ENCODE measurements at regions not wholly inside any gene's neighbourhood (a gene's known extent, or its start where the extent isn't known, plus 50 kb on each side); places are given as distances from the start of the nearest gene placed in this dataset.
"Not testable (repeated sequence)": the region's sequence is repeated elsewhere in the genome, so short reads cannot be mapped to it uniquely, and the experiment has no call there.

DNA sequence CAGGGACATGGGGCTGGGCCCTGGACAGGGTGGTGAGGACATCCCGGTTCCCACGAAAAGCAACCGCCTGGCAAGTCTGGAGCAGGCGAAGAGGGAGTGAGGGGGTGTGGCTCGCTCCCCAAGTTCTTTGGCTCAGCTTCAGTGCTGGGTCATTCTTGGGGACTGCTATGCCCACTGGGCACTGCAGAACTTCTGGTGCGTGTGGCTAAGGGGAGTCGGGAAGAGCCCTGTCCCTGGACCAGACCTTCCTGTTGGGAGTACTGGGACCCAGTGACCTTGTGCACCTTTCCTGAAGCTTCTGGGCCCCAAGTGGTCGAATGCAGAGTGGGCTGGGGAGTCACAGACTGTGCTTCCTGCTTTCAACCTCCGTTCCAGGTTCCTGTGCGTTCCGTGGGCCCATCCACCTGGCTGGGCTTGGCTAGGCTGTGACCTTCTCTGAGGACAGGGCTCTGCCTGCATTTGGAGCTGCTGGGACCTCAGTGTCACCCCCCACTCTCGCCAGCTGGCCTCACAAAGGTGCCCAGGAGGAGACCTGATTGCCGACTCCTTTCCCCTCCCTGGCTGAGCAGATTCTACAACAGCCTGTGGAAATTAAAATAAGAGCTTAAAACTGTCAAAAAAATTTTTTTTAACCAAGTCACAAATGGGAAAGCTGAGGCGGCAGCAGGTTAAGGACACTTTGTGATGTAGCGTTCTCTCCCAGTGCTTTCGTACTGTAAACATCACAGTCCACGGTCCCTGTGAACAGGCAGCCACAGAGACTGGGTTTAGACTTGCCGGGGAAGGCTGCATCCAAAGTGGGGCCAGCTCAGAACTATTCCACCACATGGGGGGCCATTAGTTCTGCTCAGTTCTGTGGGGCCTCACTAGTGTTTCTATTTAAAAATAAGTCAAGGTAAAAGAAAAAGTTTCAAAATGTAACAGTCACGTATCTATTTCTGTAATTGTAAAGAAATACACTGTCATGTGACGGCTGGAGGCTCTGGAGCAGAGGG, 63.8 kb upstream of the WNT7B start:
- DNase-seq: no peak

DNA sequence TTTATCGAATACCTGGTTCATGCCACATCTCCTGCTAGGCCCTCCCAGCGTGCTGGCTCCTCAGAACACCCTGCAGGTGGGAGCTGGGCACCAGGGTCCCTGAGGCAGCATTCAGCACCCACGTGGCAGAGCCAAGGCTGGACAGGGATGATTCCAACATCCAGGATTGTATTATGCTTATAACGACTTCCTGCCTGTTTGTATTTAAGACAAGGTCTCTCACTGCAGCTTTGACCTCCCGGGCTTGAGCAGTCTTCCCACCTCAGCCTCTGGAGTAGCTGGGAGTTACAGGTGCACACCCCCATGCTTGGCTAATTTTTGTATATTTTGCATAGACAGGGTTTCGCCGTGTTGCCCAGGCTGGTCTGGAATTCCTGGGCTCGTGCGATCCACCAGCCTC, 64.7 kb upstream of the WNT7B start:
- DNase-seq: no peak

DNA sequence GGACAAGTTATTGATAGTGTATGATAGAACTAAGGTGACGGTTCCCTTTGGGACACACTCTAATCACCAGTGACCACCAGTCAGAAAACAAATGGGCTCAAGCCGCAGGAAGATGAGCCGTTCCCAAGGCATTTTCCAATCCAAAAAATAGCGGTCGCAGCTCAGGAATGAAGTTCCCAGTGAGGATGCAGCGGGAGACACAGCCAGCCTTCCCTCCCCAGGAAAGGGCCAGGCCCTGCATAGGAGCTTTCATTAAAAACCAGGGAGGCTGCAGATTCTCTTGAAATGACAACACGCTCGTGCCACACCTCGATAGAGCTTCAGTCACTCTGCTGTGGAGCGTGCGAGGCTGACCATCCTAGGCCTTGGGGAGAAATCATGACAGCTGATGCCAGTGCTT, 65.8 kb upstream of the WNT7B start:
- DNase-seq: no peak

DNA sequence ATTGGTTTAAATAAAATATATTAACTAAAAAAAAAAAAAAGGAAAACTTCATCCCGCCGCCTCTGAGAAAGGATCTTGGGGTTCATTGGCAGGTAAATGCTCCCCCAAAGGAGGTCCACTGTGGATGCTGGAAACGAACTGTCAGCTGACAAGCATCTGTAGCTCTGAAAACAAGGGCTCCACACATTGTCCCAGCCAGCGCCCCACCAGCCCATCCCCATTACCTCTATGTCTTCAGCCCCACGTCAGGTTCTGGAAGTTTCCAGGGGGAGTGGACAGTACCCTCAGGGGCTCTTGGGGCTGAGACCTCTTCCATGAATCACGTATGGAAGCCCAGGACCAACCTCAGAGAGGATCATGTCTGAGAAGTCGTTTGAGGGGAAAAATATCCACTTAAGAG, 66.4 kb upstream of the WNT7B start:
- DNase-seq: no peak

DNA sequence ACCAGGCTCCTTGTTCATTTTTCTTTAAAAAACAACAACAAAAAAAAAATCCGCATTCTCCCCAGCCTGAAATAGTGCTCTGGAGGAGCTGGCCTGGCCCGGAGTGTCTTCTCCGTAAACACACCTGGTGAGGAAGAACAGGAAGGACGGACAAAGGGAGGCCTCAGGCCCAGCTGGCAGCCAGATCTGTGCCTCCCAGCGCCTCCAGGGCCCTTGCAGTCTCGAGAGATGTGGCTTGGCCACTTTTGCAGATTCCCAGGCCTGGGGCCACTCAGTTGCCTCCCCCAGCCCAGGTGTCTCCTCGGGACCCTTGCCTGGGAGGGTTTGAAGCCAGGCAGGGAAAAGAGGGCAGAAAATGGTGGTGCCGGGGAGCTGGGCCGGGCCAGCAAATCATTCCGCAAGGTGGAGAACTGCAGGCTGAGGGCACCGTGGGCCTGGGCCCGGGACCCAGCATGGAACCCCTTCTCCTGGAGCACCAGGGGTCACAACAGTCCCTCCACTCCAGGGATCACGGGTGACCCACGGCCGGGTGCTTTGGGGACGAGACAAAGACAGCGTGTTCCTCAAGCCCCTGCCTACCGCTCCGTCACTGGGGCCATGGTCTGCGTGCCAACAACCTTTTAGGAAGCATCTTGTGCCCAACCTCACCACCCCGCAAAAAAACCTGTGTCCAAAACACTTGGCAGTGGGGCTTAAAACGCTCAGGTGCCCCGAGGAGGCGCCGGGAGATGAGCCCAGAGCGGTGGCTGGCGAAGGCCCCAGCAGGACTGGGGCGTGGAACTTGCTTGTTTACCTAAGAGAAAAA, 67.1 kb upstream of the WNT7B start:
- DNase-seq: no peak

DNA sequence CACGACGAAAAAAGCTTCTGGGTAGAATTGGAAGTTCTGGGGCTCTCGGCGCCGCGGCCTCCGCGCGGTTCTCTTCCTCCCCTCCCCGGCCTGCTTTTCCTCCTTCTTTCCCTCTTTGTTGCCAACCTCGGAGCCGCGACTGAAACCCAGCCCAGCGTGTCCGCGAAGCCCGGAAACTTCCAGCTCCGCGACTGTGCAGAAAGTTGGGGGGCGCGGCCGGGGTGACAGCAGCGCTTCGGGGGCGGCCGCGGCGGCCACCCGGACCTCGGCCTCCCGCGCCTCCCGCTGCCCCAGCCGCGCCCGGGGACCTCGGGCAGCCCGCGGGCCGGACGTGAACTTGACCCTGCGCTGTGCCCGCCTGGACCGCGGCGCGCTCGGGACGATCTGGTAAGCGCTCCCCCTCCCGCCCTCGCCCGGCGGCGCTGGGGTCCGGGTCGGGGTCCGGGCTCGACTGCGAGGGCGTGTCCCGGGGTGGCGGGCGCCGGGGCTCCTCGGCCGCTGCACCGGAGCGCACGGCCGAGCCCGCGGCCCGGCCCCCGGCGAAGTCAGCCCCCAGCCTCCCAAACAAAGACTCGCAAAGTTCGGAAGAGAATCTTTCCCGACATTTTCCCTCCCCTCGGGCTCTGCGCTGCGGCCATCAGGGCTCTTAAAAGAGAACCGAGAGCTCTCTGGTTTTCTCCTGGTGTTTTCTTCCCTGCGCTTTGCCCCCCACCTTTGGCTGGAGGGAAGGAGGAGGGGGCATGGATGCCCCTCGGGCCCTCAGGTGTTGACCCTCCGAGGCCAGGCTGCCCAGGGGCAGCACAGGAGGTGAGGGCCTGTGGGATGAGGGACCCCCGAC, 67.9 kb upstream of the WNT7B start:
- DNase-seq: no peak

DNA sequence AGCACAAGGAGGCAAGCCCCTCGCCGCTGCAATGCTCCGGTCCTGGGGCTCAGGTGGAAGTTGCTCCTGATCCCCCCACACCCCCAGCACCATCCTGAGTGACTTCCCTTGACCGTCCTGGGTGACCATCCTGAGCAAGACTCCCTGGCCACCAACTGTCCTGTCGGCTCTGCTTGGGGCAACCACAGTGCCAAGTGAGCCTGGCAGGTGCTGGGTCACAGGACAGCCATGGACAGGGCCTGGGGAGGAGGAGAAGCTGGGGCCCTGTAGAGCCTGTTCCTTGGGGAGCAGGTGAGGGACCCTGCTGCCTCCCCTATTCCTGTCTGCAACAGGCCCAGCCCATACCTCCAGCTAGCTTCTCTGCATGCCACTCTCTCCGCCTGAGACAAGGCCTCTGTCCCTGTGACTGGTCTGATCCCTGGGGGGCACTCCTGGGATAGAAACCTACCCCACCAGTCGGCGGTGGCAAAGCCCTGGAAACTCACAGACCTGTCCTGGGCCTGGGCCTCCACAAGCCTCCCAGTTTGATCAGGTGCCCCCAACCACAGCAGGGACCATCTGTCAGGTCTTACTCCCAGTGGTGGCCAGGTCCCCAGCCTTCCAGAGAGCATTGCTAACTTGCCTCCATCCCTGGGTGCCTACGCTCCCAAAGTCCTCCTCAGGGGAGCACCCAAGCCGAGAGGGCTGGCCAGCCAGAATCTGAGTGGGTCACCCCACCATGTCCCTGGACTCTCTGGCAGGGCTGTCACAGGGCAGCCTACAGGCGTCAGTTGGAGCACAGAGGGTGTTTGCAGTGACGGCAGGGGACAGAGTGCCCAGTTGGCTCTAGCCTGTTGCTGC, 68.7 kb upstream of the WNT7B start:
- no peak for DNase-seq

DNA sequence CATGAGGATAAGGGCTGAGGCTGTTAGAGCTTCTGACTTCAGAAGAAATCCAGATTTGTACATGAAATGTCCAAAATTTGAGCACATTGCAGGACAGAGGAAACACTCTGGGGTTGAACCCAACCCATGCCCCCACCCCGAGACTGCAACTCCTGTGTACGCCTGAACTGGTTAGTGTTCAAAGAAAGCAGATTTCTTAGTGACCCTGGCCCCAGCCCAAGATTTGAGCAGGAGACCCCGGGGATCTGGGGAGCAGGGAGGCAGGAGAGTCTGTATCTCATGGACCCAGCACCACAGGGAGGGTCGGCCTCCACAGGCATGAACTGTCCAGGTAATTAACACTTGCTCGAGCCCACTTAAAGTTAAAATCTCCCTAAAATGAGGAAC, 69.3 kb upstream of the WNT7B start:
- DNase-seq: no peak

DNA sequence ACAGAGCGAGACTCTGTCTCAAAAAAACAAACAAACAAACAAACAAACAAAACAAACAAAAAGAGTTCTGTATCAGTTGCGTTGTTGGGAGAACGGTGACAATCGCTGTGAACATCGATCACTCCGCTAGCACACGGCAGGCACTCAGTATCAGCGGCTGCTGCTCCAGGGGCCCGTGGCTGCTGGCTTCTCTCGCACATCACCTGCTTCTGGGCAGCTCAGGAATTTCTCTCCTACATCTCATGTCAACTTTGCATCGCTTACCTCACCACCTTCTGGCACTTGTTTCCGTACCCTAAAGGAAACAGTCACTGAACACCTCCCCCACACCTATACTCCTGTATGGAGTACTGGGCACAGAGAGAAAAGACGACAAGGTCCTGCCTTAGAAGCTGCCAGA, 70.3 kb upstream of the WNT7B start:
- DNase-seq: no peak

DNA sequence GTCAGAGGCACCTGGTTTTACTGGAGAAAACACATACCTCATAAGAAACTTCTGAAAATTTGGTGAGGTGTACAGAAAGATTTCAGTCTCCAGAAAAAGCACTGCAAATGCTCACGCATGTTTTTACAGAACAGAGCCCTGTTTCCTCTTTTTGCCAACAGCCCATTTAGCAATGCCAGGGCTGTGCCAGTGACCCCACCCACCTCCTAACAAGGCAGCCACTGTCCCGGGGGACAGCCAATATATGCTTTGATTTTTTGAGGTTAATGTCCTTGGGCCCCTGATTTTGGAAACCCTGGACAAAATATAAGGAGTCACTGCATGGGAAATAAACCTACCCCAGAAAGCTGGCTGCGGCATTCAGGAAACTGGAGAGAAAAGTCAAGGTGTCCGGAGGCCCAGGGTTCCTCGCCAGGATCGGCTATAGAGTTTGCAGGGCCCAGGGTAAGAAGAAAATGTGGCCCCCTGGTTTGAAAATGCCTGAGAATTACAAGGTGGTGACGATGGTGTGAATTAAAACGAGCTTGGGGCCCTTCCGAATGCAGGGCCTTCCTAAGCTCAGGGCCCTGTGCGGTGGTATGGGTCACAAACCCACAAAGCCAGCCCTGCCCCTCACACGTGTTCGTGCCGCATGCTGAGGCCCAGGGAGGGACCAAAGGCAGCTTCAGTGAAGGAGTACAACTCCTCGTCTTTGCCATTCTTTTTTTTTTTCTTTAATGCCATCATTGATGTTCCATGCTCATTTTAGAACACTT, 71.1 kb upstream of the WNT7B start:
- DNase-seq: no peak

DNA sequence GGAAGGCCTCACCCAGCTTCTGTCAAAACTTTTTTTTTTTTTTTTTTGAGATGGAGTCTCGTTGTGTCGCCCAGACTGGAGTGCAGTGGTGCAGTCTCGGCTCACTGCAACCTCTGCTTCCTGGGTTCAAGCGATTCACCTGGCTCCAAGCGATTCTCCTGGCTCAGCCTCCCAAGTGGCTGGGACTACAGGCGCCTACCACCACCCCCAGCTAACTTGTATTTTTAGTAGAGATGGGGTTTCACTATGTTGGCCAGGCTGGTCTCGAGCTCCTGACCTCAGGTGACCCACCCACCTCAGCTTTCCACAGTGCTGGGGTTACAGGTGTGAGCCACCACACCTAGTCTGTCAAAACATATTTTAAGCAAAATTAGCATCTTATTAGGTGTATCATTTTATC, 71.7 kb upstream of the WNT7B start:
- DNase-seq: not testable (repeated sequence)

DNA sequence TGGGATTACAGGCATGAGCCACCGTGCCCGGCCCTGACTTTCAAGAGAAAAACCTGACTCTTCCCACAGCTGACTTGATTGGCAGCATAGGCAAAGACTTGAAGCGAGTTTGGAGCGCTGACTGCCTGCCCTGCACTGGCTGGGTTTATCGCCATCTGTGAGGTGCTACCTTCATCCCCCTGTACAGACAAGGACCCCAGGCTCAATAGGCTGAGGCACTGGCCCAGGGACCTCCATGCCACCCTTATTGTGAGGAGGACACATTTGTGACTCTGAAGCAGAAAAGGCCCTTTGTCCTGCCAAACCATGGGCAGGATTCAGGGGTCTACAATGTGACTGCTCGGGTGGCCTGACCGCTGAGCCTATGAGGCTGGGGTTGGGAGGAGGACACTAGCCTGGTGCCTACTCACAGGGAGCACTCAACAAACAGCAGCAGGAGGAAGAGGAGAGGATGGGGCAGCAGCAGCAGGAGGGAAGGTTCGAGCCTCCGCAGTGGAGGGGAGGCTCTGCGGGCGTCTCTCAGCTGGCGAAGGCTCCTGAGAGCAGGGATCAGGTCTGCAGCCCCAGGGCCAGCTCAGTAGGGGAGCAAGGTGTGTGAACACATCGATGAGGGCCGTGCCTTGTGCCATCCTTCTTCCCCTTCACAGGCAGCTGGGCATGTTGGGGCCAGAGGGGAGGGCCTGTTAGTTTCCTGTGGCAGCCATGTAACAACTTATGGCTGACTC, 72.9 kb upstream of the WNT7B start:
- no peak for DNase-seq

DNA sequence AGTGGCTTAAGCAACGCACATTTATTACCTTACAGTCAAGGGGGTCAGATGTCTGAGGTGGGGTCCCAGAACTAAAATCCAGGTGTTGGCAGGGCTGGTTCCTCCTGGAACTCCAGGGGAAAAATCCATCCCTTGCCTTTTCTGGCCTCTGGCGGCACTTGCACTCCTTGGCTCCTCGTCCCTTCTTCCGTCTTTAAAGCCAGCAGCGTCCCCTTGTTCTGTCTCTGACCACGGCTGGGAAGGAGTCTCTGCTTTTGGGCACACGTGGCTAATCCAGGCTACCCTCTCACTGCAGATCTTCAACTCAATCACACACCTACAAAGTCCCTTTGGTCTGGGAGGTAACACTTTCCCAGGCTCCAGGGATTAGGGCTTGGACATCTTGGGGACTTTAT, 73.5 kb upstream of the WNT7B start:
- no peak for DNase-seq

DNA sequence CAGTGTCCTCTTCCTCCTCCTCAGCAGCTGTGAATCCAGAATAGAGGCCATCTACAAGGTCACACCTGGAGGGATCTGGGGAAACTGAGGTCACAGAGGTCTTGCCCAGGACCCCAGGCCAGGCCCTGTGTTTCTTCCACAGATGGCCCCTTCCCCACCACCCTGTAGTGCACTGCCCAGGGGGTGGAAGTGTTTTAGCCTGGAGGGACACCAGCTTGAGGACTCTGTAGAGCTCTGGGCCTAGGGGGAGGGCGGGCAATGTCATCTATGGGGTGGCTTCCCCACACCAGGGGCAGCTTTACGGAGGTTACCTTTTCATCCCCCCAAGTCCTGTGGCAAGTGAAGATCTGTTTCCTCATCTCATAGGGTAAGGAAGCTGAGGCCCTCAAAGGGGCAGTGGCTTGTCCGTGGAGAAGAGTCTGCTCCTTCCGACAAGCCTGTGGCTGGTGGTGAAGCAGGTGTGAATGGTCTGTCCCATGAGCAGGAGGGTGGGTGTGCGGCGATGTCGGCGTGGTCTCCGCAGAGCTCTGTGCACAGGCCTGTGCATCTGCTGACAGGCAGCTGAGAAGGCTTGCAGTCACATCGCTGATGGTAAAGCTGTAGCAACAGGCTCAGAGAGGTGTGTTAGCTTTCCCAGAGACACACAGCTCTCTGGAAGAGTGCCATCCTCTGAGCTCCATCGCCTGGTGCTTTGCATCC, 74.1 kb upstream of the WNT7B start:
- no peak for DNase-seq

DNA sequence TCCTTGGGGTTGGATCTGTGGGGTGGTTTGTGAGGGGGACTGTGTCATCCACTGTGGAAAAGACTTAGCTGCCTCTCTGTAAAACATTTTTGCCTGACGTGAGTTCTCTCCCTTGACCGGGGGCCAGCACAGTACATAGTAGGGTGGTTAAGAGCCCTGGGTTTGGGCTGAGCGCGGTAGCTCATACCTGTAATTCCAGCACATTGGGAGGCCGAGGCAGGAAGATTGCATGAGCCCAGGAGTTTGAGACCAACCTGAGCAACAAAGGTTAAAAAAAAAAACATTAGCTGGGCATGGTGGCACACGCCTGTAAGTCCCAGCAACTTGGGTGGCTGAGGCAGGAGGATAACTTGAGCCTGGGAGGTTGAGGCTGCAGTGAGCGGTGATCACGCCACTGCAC, 74.7 kb upstream of the WNT7B start:
- DNase-seq: no peak

DNA sequence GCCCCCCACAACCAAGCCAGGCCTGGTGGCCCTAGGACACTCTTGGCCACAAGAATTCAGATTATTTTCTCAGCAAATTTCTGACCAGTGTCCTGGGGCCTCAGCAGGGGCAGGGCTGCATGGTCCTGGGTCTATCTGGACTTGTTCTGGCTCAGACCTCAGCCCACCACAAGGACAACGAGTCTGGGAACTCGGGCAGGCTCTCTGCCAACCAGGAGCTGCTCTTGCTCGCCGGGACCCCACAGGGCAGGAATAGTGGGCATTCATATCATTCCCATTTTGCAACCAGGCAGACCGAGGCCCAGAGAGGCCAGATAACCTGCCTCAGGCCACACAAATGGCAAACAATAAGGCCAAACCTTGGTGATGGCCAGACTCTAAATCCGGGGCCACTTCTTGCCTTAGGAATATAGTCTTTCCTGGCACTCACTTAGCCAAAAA, 75.4 kb upstream of the WNT7B start:
- DNase-seq: no peak

DNA sequence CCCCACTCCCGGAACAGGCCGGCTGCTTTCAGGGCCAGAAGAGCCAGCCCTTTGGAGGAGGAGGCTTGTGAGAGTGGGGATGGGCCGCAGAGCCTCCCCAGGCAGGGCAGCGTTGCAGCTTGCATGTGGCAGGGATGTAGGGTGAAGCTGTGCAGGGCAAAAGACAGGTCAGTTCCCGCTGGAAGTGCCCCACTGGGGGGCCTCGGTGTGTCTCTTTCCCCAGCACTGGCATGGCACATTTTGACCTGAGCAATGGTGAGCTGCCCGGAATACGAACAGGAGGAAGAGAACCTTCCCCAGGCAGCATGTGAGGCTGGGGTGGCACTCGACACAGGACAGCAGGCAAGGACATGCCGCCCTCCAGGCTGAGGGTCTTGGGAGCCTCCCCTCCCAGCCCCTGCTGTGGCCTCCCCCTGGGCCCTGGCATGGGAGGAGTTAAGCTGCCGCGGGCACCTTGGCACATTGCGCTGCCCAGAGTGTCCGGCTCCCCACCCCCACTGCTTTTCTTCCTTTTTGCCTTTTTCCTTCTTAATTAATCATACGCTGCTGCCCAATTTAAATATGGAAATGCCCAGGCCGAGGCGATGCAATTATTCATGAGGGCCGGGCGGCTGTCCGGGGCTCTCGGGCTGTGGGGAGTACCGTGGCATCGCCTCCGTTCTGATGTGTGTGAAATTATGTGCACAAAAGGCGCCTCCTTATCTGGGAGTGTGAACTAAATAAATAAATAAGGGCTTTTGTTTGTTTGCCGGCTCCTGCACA, 76.0 kb upstream of the WNT7B start:
- no peak for DNase-seq

DNA sequence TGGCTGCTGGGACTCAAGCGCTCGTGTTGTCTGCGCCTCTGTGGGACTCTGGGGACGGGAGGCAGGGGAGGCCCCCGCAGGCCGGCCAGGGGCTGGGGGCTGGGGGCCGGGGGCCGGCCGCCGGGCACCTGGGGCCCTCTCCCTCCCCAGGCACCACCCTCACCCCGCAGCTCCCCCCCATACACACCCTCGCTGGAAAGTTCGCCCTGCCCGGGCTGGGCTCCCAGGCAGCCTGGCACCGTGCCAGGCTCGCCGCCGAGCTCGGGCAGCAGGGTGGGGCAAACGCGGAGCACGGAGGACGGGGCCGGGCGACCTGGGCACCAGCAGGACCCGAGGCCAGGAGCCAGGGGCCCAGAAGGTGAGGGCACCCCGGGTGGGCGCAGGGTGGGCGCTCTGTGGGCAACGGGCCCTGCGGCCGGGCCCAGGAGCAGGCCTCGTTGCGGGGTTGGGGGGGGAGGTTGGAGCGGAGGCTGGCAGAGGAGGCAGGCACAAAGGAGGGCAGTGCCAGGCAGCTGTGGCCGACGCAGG, 76.7 kb upstream of the WNT7B start:
- DNase-seq: no peak
